Astrocyte (in vitro differentiated cells and primary cell): ENCODE measurements at regions not wholly inside any gene's neighbourhood (a gene's known extent, or its start where the extent isn't known, plus 50 kb on each side); places are given as distances from the start of the nearest gene placed in this dataset.

Experiments
- DNase-seq: peaks from one replicate; pipeline ENCODE4 v3.0.0-alpha.2; 2010; ENCODE audit warnings: low read depth
- FAIRE-seq: peaks from 2 replicates; lab custom pipeline; 2011; peaks lifted over from hg19 to GRCh38; lab: Jason Lieb, UNC
- H2AFZ ChIP-seq: 2 replicates; pipeline ENCODE4 v1.6.0; 2012; ENCODE audit warnings: low read depth, low read length, inconsistent platforms
- H3K27ac ChIP-seq: 2 replicates; pipeline ENCODE4 v1.5.1; 2011; ENCODE audit warnings: low read depth, low read length, inconsistent platforms
- H3K27me3 ChIP-seq: 2 replicates; pipeline ENCODE4 v1.6.0; 2011; ENCODE audit warnings: low read length, inconsistent platforms; ENCODE audit not compliant: insufficient read depth
- H3K36me3 ChIP-seq: 2 replicates; pipeline ENCODE4 v1.5.1; 2011; ENCODE audit warnings: low read length, inconsistent platforms; ENCODE audit not compliant: insufficient read depth
- H3K4me1 ChIP-seq: 2 replicates; pipeline ENCODE4 v1.5.1; 2011; ENCODE audit warnings: low read length, inconsistent platforms; ENCODE audit not compliant: insufficient read depth
- H3K4me2 ChIP-seq: 2 replicates; pipeline ENCODE4 v1.6.0; 2012; ENCODE audit warnings: low read length, inconsistent platforms
- H3K4me3 ChIP-seq: 2 replicates; pipeline ENCODE4 v1.5.1; 2011; ENCODE audit warnings: low read depth, mild to moderate bottlenecking, low read length, inconsistent platforms; ENCODE audit not compliant: insufficient read depth
- H3K79me2 ChIP-seq: 2 replicates; pipeline ENCODE4 v1.6.0; 2012; ENCODE audit warnings: mild to moderate bottlenecking, low read length, inconsistent platforms; ENCODE audit not compliant: insufficient read depth
- H3K9ac ChIP-seq: 2 replicates; pipeline ENCODE4 v1.6.0; 2012; ENCODE audit warnings: mild to moderate bottlenecking, low read length, inconsistent platforms
- H3K9me3 ChIP-seq: 2 replicates; pipeline ENCODE4 v1.5.1; 2012; ENCODE audit warnings: low read depth, mild to moderate bottlenecking, low read length, inconsistent platforms; ENCODE audit not compliant: insufficient read depth
- H4K20me1 ChIP-seq: 2 replicates; pipeline ENCODE4 v1.6.0; 2012; ENCODE audit warnings: low read length, inconsistent platforms; ENCODE audit not compliant: insufficient read depth
- H3K27ac Mint-ChIP-seq: one replicate; pipeline ENCODE4 v1.8.0; 2021; ENCODE audit warnings: mild to moderate bottlenecking, mixed read lengths; ENCODE audit not compliant: unreplicated experiment
- H3K27me3 Mint-ChIP-seq: one replicate; pipeline ENCODE4 v1.8.0; 2021; ENCODE audit warnings: low read depth, mixed read lengths; ENCODE audit not compliant: unreplicated experiment
- H3K36me3 Mint-ChIP-seq: one replicate; pipeline ENCODE4 v1.8.0; 2021; ENCODE audit warnings: low read depth, mixed read lengths; ENCODE audit not compliant: unreplicated experiment
- H3K4me1 Mint-ChIP-seq: one replicate; pipeline ENCODE4 v1.8.0; 2021; ENCODE audit warnings: low read depth, mixed read lengths; ENCODE audit not compliant: unreplicated experiment
- H3K4me3 Mint-ChIP-seq: one replicate; pipeline ENCODE4 v1.8.0; 2021; ENCODE audit warnings: mild to moderate bottlenecking, moderate library complexity, mixed read lengths; ENCODE audit not compliant: unreplicated experiment
- H3K9me3 Mint-ChIP-seq: one replicate; pipeline ENCODE4 v1.8.0; 2021; ENCODE audit warnings: mild to moderate bottlenecking, mixed read lengths; ENCODE audit not compliant: unreplicated experiment
- EZH2 ChIP-seq: IDR thresholded peaks from 2 replicates; pipeline ENCODE4 v1.6.1; 2012; ENCODE audit warnings: mild to moderate bottlenecking, low read length, inconsistent platforms; ENCODE audit not compliant: insufficient read depth
- TF ChIP-seq, protein P1 (sequence below): IDR thresholded peaks from 2 replicates; pipeline ENCODE4 v1.5.1; 2011; ENCODE audit warnings: low read depth, mild to moderate bottlenecking, inconsistent platforms, low read length, moderate library complexity; ENCODE audit not compliant: insufficient read depth

DNA sequence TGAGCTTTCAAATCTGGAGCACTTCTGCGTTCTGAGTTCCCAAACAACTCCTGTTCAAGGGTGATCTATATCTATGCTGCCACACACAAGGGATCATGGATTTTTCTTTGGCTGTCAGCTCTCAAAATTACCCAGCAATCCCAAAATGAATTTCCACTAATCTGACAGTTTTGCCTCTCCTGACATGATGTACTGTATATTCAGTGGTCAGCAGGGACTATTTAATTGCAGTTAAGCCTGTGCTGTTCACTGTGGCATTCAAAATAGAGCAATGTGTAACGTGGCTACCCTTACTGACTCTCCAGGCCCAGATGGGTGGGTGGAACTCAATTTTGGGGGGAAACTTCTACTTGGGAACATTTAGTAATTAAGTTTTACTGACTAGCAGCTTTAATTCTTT is 283.8 kb upstream of the TSHZ2 start:
- Histone ChIP-seq H3K36me3 (no peaks in the 10 kb centered on the region), H3K9ac (no peak overlapping the region), H3K79me2 (no peaks in the 10 kb centered on the region), H3K4me1 (no peaks in the 10 kb centered on the region), H2AFZ (no peak overlapping the region), H3K27ac (no peak overlapping the region), H4K20me1 (no peaks in the 10 kb centered on the region), H3K4me2 (no peak overlapping the region), H3K27me3 (no peaks in the 10 kb centered on the region), H3K4me3 (no peak overlapping the region), H3K9me3 (no peaks in the 10 kb centered on the region)
- FAIRE-seq (no peak), DNase-seq (no peak)
- TF ChIP-seq EZH2 = no peak
- TF ChIP-seq, protein P1, sequence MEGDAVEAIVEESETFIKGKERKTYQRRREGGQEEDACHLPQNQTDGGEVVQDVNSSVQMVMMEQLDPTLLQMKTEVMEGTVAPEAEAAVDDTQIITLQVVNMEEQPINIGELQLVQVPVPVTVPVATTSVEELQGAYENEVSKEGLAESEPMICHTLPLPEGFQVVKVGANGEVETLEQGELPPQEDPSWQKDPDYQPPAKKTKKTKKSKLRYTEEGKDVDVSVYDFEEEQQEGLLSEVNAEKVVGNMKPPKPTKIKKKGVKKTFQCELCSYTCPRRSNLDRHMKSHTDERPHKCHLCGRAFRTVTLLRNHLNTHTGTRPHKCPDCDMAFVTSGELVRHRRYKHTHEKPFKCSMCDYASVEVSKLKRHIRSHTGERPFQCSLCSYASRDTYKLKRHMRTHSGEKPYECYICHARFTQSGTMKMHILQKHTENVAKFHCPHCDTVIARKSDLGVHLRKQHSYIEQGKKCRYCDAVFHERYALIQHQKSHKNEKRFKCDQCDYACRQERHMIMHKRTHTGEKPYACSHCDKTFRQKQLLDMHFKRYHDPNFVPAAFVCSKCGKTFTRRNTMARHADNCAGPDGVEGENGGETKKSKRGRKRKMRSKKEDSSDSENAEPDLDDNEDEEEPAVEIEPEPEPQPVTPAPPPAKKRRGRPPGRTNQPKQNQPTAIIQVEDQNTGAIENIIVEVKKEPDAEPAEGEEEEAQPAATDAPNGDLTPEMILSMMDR = no peak
- H3K4me3 Mint-ChIP-seq = no peak overlapping the region
- H3K36me3 Mint-ChIP-seq = no peaks in the 10 kb centered on the region
- H3K27ac Mint-ChIP-seq = no peak overlapping the region
- H3K27me3 Mint-ChIP-seq = peaks cover 8% of the 10 kb centered on the region
- H3K4me1 Mint-ChIP-seq = no peaks in the 10 kb centered on the region
- H3K9me3 Mint-ChIP-seq = peaks cover 4% of the 10 kb centered on the region

DNA sequence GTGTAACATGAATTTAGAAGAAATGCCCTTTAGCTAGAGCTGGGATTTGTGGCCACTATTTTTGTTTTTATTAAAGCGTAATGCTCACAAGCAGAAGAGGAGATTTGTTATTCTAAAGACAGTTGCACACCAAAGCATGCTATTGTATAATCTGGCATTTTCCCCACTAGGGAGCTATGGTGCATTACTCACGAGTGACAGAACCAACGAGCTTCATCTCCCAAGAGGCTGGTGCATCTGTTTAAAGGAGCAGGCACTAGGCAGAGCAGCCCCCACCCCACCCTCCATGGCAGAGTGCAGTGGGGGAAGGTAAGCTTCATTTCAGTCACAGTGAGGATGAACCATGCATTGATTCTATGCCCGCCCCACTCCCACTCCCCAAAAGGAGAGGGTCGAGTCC is 287.3 kb upstream of the TSHZ2 start:
- H3K9ac ChIP-seq = no peak overlapping the region
- H3K27ac ChIP-seq = no peak overlapping the region
- peaks cover 4% of the 10 kb centered on the region for H3K9me3 Mint-ChIP-seq
- DNase-seq (no peak), FAIRE-seq (no peak)
- no peak overlapping the region for H3K4me3 ChIP-seq
- H3K79me2 ChIP-seq = no peaks in the 10 kb centered on the region
- H3K4me1 Mint-ChIP-seq = no peaks in the 10 kb centered on the region
- no peaks in the 10 kb centered on the region for H3K4me1 ChIP-seq
- H3K9me3 ChIP-seq = no peaks in the 10 kb centered on the region
- H2AFZ ChIP-seq = no peak overlapping the region
- H3K36me3 ChIP-seq = no peaks in the 10 kb centered on the region
- H3K27me3 ChIP-seq = no peaks in the 10 kb centered on the region
- H3K4me3 Mint-ChIP-seq = no peak overlapping the region
- H3K27ac Mint-ChIP-seq = no peak overlapping the region
- H3K27me3 Mint-ChIP-seq = peaks cover 8% of the 10 kb centered on the region
- H3K36me3 Mint-ChIP-seq = no peaks in the 10 kb centered on the region
- TF ChIP-seq, protein P1 = no peak
- no peak for TF ChIP-seq EZH2
- no peaks in the 10 kb centered on the region for H4K20me1 ChIP-seq
- H3K4me2 ChIP-seq = no peak overlapping the region

DNA sequence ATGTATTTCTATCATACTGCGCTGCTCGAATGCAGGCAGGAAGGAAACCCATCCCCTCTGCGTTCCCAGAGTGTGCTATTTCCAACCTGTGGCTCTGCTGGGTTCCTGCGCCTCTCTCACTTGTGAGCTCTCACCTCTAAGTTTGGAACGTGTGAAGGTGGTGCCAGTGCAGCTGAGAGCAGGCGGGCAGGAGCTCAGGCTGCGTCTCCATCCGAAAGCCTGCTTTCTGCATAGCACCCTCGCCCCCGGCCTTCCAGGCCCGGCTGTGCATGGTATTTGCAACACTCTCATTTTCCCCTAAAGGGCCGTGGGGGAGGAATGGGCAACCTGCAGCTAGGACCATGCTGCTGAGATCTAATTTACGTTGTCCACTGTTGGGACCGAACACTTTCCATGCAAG is 288.0 kb upstream of the TSHZ2 start:
- DNase-seq (no peak), FAIRE-seq (no peak)
- Histone ChIP-seq H4K20me1 (no peaks in the 10 kb centered on the region), H3K4me2 (no peak overlapping the region), H3K4me3 (no peak overlapping the region), H3K4me1 (no peaks in the 10 kb centered on the region), H3K9ac (no peak overlapping the region), H3K9me3 (no peaks in the 10 kb centered on the region), H3K27ac (no peak overlapping the region), H3K36me3 (no peaks in the 10 kb centered on the region), H3K27me3 (no peaks in the 10 kb centered on the region), H3K79me2 (no peaks in the 10 kb centered on the region), H2AFZ (no peak overlapping the region)
- Mint-ChIP-seq H3K4me1 (no peaks in the 10 kb centered on the region), H3K27ac (no peak overlapping the region), H3K36me3 (no peaks in the 10 kb centered on the region), H3K27me3 (peaks cover 5% of the 10 kb centered on the region), H3K4me3 (no peak overlapping the region), H3K9me3 (peaks cover 4% of the 10 kb centered on the region)
- TF ChIP-seq EZH2 = no peak
- TF ChIP-seq, protein P1 = no peak
